B cell (primary cell): ENCODE measurements at regions not wholly inside any gene's neighbourhood (a gene's known extent, or its start where the extent isn't known, plus 50 kb on each side); places are given as distances from the start of the nearest gene placed in this dataset.

Source experiments
- ATAC-seq: fragments of 200-7000 bp; cut with Tn5 transposase; one replicate; pipeline ENCODE4 v1.10.0; 2021; ENCODE audit warnings: low read depth, mild to moderate bottlenecking, moderate number of reproducible peaks, moderate library complexity
- CTCF ChIA-PET: fragments of 350-600 bp; sonication (Branson Sonifier 250); formaldehyde crosslinking; loops from one replicate; lab custom pipeline; 2021; ENCODE audit warnings: antibody characterized with exemption, inconsistent platforms; lab: Charles Lee
- POLR2A ChIA-PET: fragments of 350-600 bp; sonication (Branson Sonifier 250); formaldehyde crosslinking; loops from one replicate; lab custom pipeline; 2021; ENCODE audit warnings: antibody characterized with exemption; lab: Charles Lee
- DNase-seq: peaks from one replicate; pipeline ENCODE4 v3.0.0; 2013
- H2AFZ ChIP-seq: 2 replicates; pipeline ENCODE4 v1.6.1; 2012; ENCODE audit warnings: mild to moderate bottlenecking, low read depth, low read length; ENCODE audit not compliant: insufficient read depth, poor library complexity, severe bottlenecking
- H3K27ac ChIP-seq, 2 donors: 1 replicate in 1 of 2; 2 replicates in 1 of 2; pipeline ENCODE4 v1.5.1; 2012 to 2013; ENCODE audit warnings: low read length in 2 of 2, mild to moderate bottlenecking in 2 of 2, moderate library complexity in 1 of 2
- H3K27me3 ChIP-seq, 4 experiments: fragments of 200-600 bp in 1 of 4; sonication (generic) in 1 of 4; replicated peaks in 1 of 4; 1 replicate in 2 of 4; 2 replicates in 2 of 4; pipeline versions ENCODE4 v1.6.1 to v1.7.0; 2013 to 2016; ENCODE audit warnings: low read length in 3 of 4, mild to moderate bottlenecking in 2 of 4, mixed read lengths in 1 of 4, moderate library complexity in 1 of 4; ENCODE audit not compliant: insufficient read depth in 4 of 4, control insufficient read depth in 3 of 4; ENCODE audit errors: control extremely low read depth in 1 of 4
- H3K36me3 ChIP-seq, 2 experiments: replicated peaks in 1 of 2; 1 replicate in 1 of 2; 2 replicates in 1 of 2; pipeline versions ENCODE4 v1.6.1 to v1.7.1; 2013; ENCODE audit warnings: low read length in 1 of 2; ENCODE audit not compliant: insufficient read depth in 2 of 2, control insufficient read depth in 1 of 2; ENCODE audit errors: control extremely low read depth in 1 of 2, extremely low read depth in 1 of 2
- H3K4me1 ChIP-seq, 2 donors: fragments of 200-600 bp in 1 of 2; sonication (generic) in 1 of 2; 1 replicate in 1 of 2; 2 replicates in 1 of 2; pipeline versions ENCODE4 v1.5.1 to v1.6.1; 2013 to 2017; ENCODE audit warnings: low read length in 2 of 2; ENCODE audit not compliant: control insufficient read depth in 2 of 2, insufficient read depth in 2 of 2
- H3K4me2 ChIP-seq: replicated peaks from 2 replicates; pipeline ENCODE3; 2012; ENCODE audit warnings: mild to moderate bottlenecking, low read depth, low read length; ENCODE audit not compliant: poor library complexity, severe bottlenecking
- H3K4me3 ChIP-seq, 5 experiments: fragments of 200-600 bp in 1 of 5; sonication (generic) in 1 of 5; 1 replicate in 3 of 5; 2 replicates in 2 of 5; pipeline versions ENCODE4 v1.5.1 to v1.7.0; 2011 to 2016; ENCODE audit warnings: low read length in 4 of 5, mild to moderate bottlenecking in 4 of 5, low read depth in 2 of 5, control low read depth in 1 of 5, moderate library complexity in 1 of 5; ENCODE audit not compliant: insufficient read depth in 1 of 5; ENCODE audit errors: control extremely low read depth in 1 of 5, extremely low read depth in 1 of 5
- H3K79me2 ChIP-seq: fragments of 200-600 bp; sonication (generic); one replicate; pipeline ENCODE4 v1.6.0; 2016; ENCODE audit warnings: low read length; ENCODE audit not compliant: control insufficient read depth, insufficient read depth
- H3K9ac ChIP-seq: fragments of 200-600 bp; sonication (generic); 2 replicates; pipeline ENCODE4 v1.6.1; 2017; ENCODE audit warnings: mild to moderate bottlenecking, low read length, moderate library complexity
- H3K9me3 ChIP-seq, 3 donors: one replicate each; pipeline versions ENCODE4 v1.6.1 to v1.7.1; 2013; ENCODE audit warnings: low read length in 2 of 3; ENCODE audit not compliant: control insufficient read depth in 2 of 3, insufficient read depth in 1 of 3; ENCODE audit errors: control extremely low read depth in 1 of 3
- H4K20me1 ChIP-seq: 2 replicates; pipeline ENCODE4 v1.6.0; 2012; ENCODE audit warnings: mild to moderate bottlenecking, low read length; ENCODE audit not compliant: insufficient read depth, control insufficient read depth, poor library complexity, severe bottlenecking
- H3K27ac Mint-ChIP-seq: one replicate; pipeline ENCODE4 v1.8.0; 2021; ENCODE audit warnings: mixed read lengths
- H3K27me3 Mint-ChIP-seq: one replicate; pipeline ENCODE4 v1.8.0; 2021; ENCODE audit warnings: mixed read lengths
- H3K4me1 Mint-ChIP-seq: one replicate; pipeline ENCODE4 v1.8.0; 2021; ENCODE audit warnings: mixed read lengths
- H3K4me3 Mint-ChIP-seq: one replicate; pipeline ENCODE4 v1.8.0; 2021; ENCODE audit warnings: mixed read lengths
- H3K9me3 Mint-ChIP-seq: one replicate; pipeline ENCODE4 v1.8.0; 2022; ENCODE audit warnings: mixed read lengths; ENCODE audit not compliant: insufficient read depth
- EZH2 ChIP-seq: IDR thresholded peaks from 2 replicates; pipeline ENCODE4 v1.6.1; 2012; ENCODE audit warnings: borderline replicate concordance, low read depth, mild to moderate bottlenecking, moderate library complexity, low read length; ENCODE audit not compliant: insufficient read depth, poor library complexity, severe bottlenecking
- WGBS: methylation state at CpG from one replicate; pipeline ENCODE4 v1.1.5; 2013; ENCODE audit warnings: missing lambda C conversion rate; ENCODE audit not compliant: insufficient coverage; 5-methylcytosine and 5-hydroxymethylcytosine counted together
- intact Hi-C: fragments of 100-400 bp; cut with micrococcal nuclease; formaldehyde crosslinking; loops from one replicate; pipeline ENCODE4 v1.10.0; 2022
- TF ChIP-seq, protein P1 (sequence below): fragments of 200-600 bp; IDR thresholded peaks from one replicate; pipeline ENCODE4 v1.8.0; 2022; ENCODE audit warnings: antibody characterized with exemption, mild to moderate bottlenecking

DNA sequence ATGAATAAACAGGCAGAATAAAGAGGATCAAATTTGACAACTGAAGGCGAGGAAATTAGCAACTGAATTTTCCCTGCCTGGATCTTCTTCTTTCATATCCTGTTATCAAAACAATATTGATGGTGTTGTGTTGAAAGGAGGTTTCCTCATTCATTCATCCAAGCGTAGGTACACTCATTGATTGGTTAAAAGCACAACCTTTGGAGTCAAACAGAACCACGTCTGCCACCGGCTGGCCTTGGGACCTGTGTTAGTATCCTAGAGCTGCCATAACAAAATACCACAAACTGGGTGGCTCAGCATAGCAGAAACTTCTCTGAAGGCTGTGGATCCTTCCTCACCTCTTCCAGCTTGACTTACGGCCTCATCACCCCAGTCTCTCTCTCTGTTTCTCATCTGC, 268.6 kb upstream of the PWP1 start:
- no peaks in the 10 kb centered on the region for H3K79me2 ChIP-seq
- Mint-ChIP-seq H3K9me3 (peaks cover 2% of the 10 kb centered on the region), H3K4me1 (no peaks in the 10 kb centered on the region), H3K27ac (no peak overlapping the region), H3K27me3 (no peaks in the 10 kb centered on the region), H3K4me3 (no peak overlapping the region)
- H3K4me2 ChIP-seq, result no peak overlapping the region
- no peaks in the 10 kb centered on the region for H3K27me3 ChIP-seq
- no peaks in the 10 kb centered on the region for H3K36me3 ChIP-seq
- POLR2A ChIA-PET, result no interaction called here
- no peak overlapping the region for H3K27ac ChIP-seq
- no peak for ATAC-seq
- H3K4me3 ChIP-seq, result no peak overlapping the region
- no peaks in the 10 kb centered on the region for H3K9me3 ChIP-seq
- H3K4me1 ChIP-seq, result no peaks in the 10 kb centered on the region
- CTCF ChIA-PET, result no interaction called here
- H4K20me1 ChIP-seq, result no peaks in the 10 kb centered on the region
- no peak overlapping the region for H2AFZ ChIP-seq
- 88% methylated on average over 3 of the region's 5 CpGs for WGBS
- TF ChIP-seq, protein P1, sequence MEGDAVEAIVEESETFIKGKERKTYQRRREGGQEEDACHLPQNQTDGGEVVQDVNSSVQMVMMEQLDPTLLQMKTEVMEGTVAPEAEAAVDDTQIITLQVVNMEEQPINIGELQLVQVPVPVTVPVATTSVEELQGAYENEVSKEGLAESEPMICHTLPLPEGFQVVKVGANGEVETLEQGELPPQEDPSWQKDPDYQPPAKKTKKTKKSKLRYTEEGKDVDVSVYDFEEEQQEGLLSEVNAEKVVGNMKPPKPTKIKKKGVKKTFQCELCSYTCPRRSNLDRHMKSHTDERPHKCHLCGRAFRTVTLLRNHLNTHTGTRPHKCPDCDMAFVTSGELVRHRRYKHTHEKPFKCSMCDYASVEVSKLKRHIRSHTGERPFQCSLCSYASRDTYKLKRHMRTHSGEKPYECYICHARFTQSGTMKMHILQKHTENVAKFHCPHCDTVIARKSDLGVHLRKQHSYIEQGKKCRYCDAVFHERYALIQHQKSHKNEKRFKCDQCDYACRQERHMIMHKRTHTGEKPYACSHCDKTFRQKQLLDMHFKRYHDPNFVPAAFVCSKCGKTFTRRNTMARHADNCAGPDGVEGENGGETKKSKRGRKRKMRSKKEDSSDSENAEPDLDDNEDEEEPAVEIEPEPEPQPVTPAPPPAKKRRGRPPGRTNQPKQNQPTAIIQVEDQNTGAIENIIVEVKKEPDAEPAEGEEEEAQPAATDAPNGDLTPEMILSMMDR, result no peak
- no peak overlapping the region for H3K9ac ChIP-seq
- intact Hi-C loops, result no loop called here
- no peak for DNase-seq

DNA sequence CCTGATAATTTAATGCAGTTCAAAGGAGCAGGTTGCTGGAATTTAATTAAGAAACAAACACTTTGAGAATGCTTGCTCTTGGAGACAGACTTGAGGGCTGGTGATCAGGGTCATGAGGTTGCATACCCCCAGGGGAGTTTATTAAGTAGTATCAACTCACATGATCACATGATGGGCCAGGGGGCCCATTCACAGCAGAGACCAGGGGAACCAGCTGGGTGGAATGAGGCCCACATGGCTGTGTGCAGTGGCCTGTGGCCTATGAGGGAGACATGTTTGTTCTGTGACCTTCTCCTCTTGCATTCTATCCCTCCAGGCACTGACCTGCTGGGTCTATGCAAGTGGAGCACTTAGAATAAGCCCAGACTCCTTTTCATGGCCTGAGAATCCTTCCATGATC, 266.6 kb upstream of the PWP1 start:
- no peaks in the 10 kb centered on the region for H4K20me1 ChIP-seq
- H3K4me3 ChIP-seq, result no peak overlapping the region
- H3K36me3 ChIP-seq, result no peaks in the 10 kb centered on the region
- Mint-ChIP-seq H3K27me3 (peaks cover 4% of the 10 kb centered on the region), H3K9me3 (peaks cover 2% of the 10 kb centered on the region), H3K4me3 (no peak overlapping the region), H3K4me1 (no peaks in the 10 kb centered on the region), H3K27ac (no peak overlapping the region)
- no peaks in the 10 kb centered on the region for H3K79me2 ChIP-seq
- H2AFZ ChIP-seq, result no peak overlapping the region
- no peak for ATAC-seq
- intact Hi-C loops, result no loop called here
- no peak overlapping the region for H3K9ac ChIP-seq
- ChIA-PET CTCF (no interaction called here), POLR2A (no interaction called here)
- no peaks in the 10 kb centered on the region for H3K4me1 ChIP-seq
- TF ChIP-seq EZH2, result no peak
- TF ChIP-seq, protein P1, result no peak
- DNase-seq, result no peak
- no peaks in the 10 kb centered on the region for H3K9me3 ChIP-seq
- no peak overlapping the region for H3K4me2 ChIP-seq
- H3K27ac ChIP-seq, result no peak overlapping the region
- H3K27me3 ChIP-seq, result no peaks in the 10 kb centered on the region
